IPS-18a (cell line): ENCODE measurements at regions not wholly inside any gene's neighbourhood (a gene's known extent, or its start where the extent isn't known, plus 50 kb on each side); places are given as distances from the start of the nearest gene placed in this dataset.
"Not testable (repeated sequence)": the region's sequence is repeated elsewhere in the genome, so short reads cannot be mapped to it uniquely, and the experiment has no call there.

Source experiments
- H3K27ac ChIP-seq: one replicate; pipeline ENCODE4 v1.5.1; 2013; ENCODE audit warnings: low read length
- H3K27me3 ChIP-seq: one replicate; pipeline ENCODE4 v1.6.1; 2013; ENCODE audit warnings: mild to moderate bottlenecking, low read length; ENCODE audit not compliant: control insufficient read depth, insufficient read depth
- H3K36me3 ChIP-seq: one replicate; pipeline ENCODE4 v1.6.1; 2013; ENCODE audit warnings: low read depth, low read length; ENCODE audit not compliant: control insufficient read depth
- H3K4me1 ChIP-seq: one replicate; pipeline ENCODE4 v1.6.1; 2013; ENCODE audit warnings: low read depth, low read length; ENCODE audit not compliant: control insufficient read depth
- H3K4me3 ChIP-seq: one replicate; pipeline ENCODE4 v1.5.1; 2013; ENCODE audit warnings: low read length
- H3K9ac ChIP-seq: one replicate; pipeline ENCODE4 v1.6.1; 2013; ENCODE audit warnings: mild to moderate bottlenecking, low read length, moderate library complexity
- H3K9me3 ChIP-seq: one replicate; pipeline ENCODE4 v1.6.1; 2013; ENCODE audit warnings: low read depth, low read length; ENCODE audit not compliant: control insufficient read depth

DNA sequence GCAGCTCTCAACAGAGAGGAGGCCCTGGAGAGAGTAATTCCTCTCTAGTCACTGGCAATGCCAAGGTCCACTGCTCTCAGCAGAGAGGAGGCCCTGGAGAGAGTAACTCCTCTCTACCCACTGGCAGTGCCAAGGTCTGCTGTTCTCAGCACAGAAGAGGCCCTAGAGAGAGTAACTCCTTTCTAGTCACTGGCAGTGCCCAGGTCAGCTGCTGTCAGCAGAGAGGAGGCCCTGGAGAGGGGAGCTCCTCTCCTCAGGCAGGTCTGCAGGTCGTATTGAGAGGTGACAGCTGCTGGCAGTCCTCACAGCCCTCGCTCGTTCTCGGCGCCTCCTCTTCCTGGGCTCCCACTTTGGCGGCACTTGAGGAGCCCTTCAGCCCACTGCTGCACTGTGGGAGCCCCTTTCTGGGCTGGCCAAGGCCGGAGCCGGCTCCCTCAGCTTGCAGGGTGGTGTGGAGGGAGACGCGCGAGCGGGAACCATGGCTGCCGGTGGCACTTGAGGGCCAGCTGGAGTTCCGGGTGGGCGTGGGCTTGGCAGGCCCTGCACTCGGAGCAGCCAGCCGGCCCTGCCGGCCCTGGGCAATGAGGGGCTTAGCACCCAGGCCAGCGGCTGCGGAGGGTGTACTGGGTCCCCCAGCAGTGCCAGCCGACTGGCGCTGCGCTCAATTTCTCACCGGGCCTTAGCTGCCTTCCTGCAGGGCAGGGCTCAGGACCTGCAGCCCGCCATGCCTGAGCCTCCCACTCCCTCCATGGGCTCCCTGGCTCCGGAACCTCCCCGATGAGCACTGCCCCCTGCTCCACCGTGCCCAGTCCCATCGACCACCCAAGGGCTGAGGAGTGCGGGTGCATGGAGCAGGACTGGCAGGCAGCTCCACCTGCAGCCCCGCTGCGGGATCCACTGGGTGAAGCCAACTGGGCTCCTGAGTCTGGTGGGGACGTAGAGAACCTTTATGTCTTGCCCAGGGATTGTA is 642.9 kb downstream of the PRR16 start:
- H3K4me3 ChIP-seq, H3K36me3 ChIP-seq, H3K9me3 ChIP-seq, H3K27ac ChIP-seq, H3K4me1 ChIP-seq, H3K9ac ChIP-seq, H3K27me3 ChIP-seq: not testable (repeated sequence)

DNA sequence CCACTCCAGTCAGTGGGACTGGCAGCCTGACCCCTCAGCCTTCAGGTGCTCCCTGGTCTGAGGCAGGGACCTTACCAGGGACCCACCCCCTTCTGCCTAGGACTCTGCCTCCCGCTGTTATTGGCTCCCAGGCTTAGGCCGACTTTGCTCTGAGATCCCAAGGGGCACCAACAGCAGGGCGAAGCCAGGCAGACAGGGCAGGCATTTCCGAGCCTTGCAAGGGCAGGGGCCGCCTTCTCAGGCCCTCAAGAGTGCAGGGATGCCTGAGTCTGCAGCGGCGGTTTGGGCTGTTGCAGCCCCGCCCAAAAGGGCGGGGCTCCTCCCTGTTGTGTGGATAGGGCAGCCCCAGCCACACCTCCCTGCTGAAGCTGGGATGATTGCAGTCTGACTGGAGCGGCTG is 644.6 kb downstream of the PRR16 start:
- Histone ChIP-seq H3K4me3 (no peak overlapping the region), H3K27ac (no peak overlapping the region)

GRCh38 chr5:121109817-121110216 is 645.7 kb downstream of the PRR16 start:
- no peak overlapping the region for H3K27ac ChIP-seq
- no peaks in the 10 kb centered on the region for H3K4me1 ChIP-seq
- no peak overlapping the region for H3K4me3 ChIP-seq
- no peak overlapping the region for H3K9ac ChIP-seq
- no peaks in the 10 kb centered on the region for H3K9me3 ChIP-seq
- H3K36me3 ChIP-seq = no peaks in the 10 kb centered on the region
- H3K27me3 ChIP-seq = no peaks in the 10 kb centered on the region

More for the DNA sequence above, 644.6 kb downstream of the PRR16 start:
- no peak overlapping the region for H3K9ac ChIP-seq
- H3K4me1 ChIP-seq = no peaks in the 10 kb centered on the region
- no peaks in the 10 kb centered on the region for H3K9me3 ChIP-seq
- H3K27me3 ChIP-seq = no peaks in the 10 kb centered on the region
- H3K36me3 ChIP-seq = no peaks in the 10 kb centered on the region

DNA sequence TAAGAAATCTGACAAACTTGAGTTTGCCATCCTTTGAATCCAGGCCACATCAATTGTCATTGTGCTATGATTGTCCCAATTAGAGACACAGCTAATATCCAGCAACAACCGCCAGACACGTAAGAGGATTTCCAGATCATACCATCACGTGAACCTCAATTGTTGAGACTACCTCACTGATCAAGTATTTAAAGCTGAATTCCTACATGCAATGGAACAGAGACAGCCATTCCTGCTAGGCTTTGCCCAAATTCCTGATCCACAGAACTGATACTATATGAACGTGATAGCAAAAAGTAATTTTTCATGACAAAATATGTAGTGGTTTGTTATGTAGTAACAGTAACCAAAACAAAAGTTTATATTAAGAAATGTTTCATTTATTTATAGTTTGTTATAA is 657.7 kb downstream of the PRR16 start:
- H3K9me3 ChIP-seq = no peaks in the 10 kb centered on the region
- H3K9ac ChIP-seq = no peak overlapping the region
- no peak overlapping the region for H3K27ac ChIP-seq
- H3K4me3 ChIP-seq = no peak overlapping the region
- H3K27me3 ChIP-seq = no peaks in the 10 kb centered on the region
- no peaks in the 10 kb centered on the region for H3K4me1 ChIP-seq
- no peaks in the 10 kb centered on the region for H3K36me3 ChIP-seq

- Histone ChIP-seq H3K36me3 (no peaks in the 10 kb centered on the region), H3K4me3 (no peak overlapping the region), H3K27ac (no peak overlapping the region), H3K9me3 (no peaks in the 10 kb centered on the region), H3K4me1 (no peaks in the 10 kb centered on the region), H3K27me3 (no peaks in the 10 kb centered on the region), H3K9ac (no peak overlapping the region)
Observed at GRCh38 chr5:121138495-121138907, 674.4 kb downstream of the PRR16 start.

GRCh38 chr5:121138952-121139351 is 674.9 kb downstream of the PRR16 start:
- Histone ChIP-seq H3K27me3 (no peaks in the 10 kb centered on the region), H3K4me1 (no peaks in the 10 kb centered on the region), H3K36me3 (no peaks in the 10 kb centered on the region), H3K9me3 (no peaks in the 10 kb centered on the region), H3K4me3 (no peak overlapping the region), H3K27ac (no peak overlapping the region), H3K9ac (no peak overlapping the region)

GRCh38 chr5:121144764-121145163 is 680.7 kb downstream of the PRR16 start:
- Histone ChIP-seq H3K27ac (no peak overlapping the region), H3K9me3 (no peaks in the 10 kb centered on the region), H3K9ac (no peak overlapping the region), H3K27me3 (no peaks in the 10 kb centered on the region), H3K4me1 (no peaks in the 10 kb centered on the region), H3K36me3 (no peaks in the 10 kb centered on the region), H3K4me3 (no peak overlapping the region)

- peaks cover 2% of the 10 kb centered on the region for H3K4me1 ChIP-seq
- no peaks in the 10 kb centered on the region for H3K27me3 ChIP-seq
- no peak overlapping the region for H3K27ac ChIP-seq
Observed at GRCh38 chr5:121151534-121151933, 687.4 kb downstream of the PRR16 start.

DNA sequence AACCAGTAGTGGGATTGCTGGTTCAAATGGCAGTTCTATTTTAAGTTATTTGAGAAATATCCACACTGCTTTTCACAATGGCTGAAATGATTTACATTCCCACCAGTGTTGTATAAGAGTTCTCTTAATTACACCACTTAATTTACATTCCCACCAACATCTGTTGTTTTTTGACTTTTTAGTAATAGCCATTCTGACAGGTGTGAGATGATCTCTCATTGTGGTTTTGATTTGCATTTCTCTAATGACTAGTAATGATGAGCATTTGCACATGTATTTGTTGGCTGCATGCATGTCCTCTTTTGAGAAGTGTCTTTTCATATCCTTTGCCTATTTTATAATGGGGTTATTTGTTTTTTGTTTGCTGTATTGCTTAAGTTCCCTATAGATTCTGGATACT is 688.3 kb downstream of the PRR16 start:
- no peaks in the 10 kb centered on the region for H3K9me3 ChIP-seq
- no peak overlapping the region for H3K27ac ChIP-seq
- no peak overlapping the region for H3K4me3 ChIP-seq
- H3K36me3 ChIP-seq = no peaks in the 10 kb centered on the region
- H3K4me1 ChIP-seq = peaks cover 6% of the 10 kb centered on the region
- H3K27me3 ChIP-seq = no peaks in the 10 kb centered on the region
- no peak overlapping the region for H3K9ac ChIP-seq

More at GRCh38 chr5:121151534-121151933, 687.4 kb downstream of the PRR16 start:
- Histone ChIP-seq H3K9me3 (no peaks in the 10 kb centered on the region), H3K9ac (no peak overlapping the region), H3K36me3 (no peaks in the 10 kb centered on the region), H3K4me3 (no peak overlapping the region)

DNA sequence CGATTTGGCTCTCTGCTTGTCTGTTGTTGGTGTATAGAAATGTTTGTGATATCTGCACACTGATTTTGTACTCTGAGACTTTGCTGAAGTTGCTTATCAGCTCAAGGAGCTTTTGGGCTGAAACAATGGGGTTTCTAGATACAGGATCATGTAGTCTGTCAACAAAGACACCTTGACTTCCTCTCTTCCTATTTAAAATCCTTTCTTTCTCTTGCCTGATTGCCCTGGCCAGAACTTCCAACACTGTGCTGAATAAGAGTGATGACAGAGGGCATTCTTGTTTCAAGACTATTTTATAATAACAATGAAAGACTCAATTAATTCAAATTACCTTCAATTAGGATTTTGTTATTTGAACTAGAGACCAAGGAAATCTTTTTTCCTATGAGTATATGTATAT is 692.5 kb downstream of the PRR16 start:
- Histone ChIP-seq H3K4me1 (peaks cover 6% of the 10 kb centered on the region), H3K27ac (no peak overlapping the region), H3K36me3 (no peaks in the 10 kb centered on the region), H3K9me3 (no peaks in the 10 kb centered on the region), H3K9ac (no peak overlapping the region), H3K4me3 (no peak overlapping the region), H3K27me3 (no peaks in the 10 kb centered on the region)

- H3K4me1 ChIP-seq = peaks cover 6% of the 10 kb centered on the region
- no peak overlapping the region for H3K27ac ChIP-seq
- no peaks in the 10 kb centered on the region for H3K36me3 ChIP-seq
- H3K9me3 ChIP-seq = no peaks in the 10 kb centered on the region
- no peaks in the 10 kb centered on the region for H3K27me3 ChIP-seq
- H3K4me3 ChIP-seq = no peak overlapping the region
- no peak overlapping the region for H3K9ac ChIP-seq
Observed at GRCh38 chr5:121158451-121158850, 693.2 kb upstream of the FTMT start.

DNA sequence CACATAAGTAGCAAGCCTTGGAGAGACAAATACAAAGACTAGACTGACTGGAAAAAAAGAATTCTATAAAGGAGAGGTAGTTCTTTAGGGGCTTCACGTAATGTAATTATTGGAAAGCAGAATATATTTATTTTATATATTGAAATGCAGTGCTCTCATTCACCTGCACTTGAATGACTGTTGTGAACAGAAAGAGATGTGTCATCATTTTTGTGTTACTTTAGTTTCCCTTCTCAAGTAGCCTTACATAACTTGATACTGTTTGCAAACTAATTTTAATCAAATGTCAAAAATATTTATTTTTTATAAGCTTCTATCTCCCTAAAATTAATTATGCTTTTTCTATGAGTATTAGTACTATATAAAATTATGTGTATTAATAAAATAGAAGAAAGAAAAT is 691.1 kb upstream of the FTMT start:
- no peaks in the 10 kb centered on the region for H3K9me3 ChIP-seq
- no peaks in the 10 kb centered on the region for H3K36me3 ChIP-seq
- H3K27ac ChIP-seq = no peak overlapping the region
- H3K27me3 ChIP-seq = no peaks in the 10 kb centered on the region
- no peak overlapping the region for H3K9ac ChIP-seq
- no peak overlapping the region for H3K4me3 ChIP-seq
- peaks cover 6% of the 10 kb centered on the region for H3K4me1 ChIP-seq
